ENCODE measurements at regions not wholly inside any gene's neighbourhood (a gene's known extent, or its start where the extent isn't known, plus 50 kb on each side); places are given as distances from the start of the nearest gene placed in this dataset.

DNA sequence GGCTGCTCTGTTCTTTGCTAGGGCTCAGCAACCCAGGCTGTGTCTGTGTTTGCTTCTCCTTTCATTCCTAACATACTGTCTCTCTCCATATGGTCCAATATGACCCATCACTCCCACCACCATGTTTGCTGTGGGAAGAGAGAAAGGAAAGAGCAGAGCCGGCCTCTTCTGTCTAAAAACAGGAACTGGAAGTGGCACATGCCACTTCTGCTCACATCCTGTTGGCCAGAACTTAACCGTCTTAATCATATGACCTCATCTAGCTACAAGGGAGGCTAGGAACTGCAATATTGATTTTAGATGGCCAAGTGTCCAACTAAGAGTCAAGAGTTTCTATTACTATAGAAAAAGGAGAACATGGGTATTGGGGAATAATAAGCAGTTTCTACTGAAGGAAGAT lies 212.5 kb upstream of the CHD6 start:
- no peak overlapping the region for H3K4me3 Mint-ChIP-seq (ENCODE audit: low read depth, unreplicated experiment)
- CTCF ChIA-PET = no interaction called here
- peaks cover 3% of the 10 kb centered on the region for H3K9me3 Mint-ChIP-seq (ENCODE audit: low read depth, unreplicated experiment)
- no peak for DNase-seq
- TF ChIP-seq, protein P1, sequence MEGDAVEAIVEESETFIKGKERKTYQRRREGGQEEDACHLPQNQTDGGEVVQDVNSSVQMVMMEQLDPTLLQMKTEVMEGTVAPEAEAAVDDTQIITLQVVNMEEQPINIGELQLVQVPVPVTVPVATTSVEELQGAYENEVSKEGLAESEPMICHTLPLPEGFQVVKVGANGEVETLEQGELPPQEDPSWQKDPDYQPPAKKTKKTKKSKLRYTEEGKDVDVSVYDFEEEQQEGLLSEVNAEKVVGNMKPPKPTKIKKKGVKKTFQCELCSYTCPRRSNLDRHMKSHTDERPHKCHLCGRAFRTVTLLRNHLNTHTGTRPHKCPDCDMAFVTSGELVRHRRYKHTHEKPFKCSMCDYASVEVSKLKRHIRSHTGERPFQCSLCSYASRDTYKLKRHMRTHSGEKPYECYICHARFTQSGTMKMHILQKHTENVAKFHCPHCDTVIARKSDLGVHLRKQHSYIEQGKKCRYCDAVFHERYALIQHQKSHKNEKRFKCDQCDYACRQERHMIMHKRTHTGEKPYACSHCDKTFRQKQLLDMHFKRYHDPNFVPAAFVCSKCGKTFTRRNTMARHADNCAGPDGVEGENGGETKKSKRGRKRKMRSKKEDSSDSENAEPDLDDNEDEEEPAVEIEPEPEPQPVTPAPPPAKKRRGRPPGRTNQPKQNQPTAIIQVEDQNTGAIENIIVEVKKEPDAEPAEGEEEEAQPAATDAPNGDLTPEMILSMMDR (IDR thresholded peaks at IDR 0.05; ENCODE audit: unreplicated experiment) = no peak
- no peak overlapping the region for H3K27ac Mint-ChIP-seq (ENCODE audit: unreplicated experiment)
- intact Hi-C loops (cut with micrococcal nuclease; ENCODE audit: unreplicated experiment) = no loop called here
- BruUV-seq (replicated peaks) = no TSS peak
- H3K36me3 Mint-ChIP-seq (ENCODE audit: insufficient read depth, unreplicated experiment) = no peaks in the 10 kb centered on the region
- H3K27me3 Mint-ChIP-seq (ENCODE audit: unreplicated experiment) = peaks cover 16% of the 10 kb centered on the region
- H3K4me1 Mint-ChIP-seq (ENCODE audit: low read depth, unreplicated experiment) = no peaks in the 10 kb centered on the region

DNA sequence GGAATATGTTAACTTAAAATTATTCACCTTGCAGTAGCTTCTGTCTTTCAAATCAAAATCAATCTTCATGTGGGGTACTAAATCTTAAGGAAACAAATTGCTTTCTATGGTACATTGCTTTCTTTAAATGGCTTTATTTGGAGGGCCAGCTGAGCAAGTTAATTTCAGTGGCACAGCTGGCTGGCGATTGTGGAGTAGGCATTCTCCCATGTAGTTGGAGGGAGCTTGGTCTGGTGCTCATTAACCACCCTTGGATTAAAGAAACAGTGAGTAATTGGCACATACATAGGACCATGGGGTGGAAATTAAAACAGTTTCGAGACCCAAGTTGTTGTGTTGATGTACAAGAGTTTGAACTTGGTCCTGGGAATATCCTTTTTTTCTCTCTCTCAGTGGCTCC lies 201.3 kb upstream of the CHD6 start:
- TF ChIP-seq, protein P1 (IDR thresholded peaks at IDR 0.05; ENCODE audit: unreplicated experiment) = no peak
- H3K4me1 Mint-ChIP-seq (ENCODE audit: low read depth, unreplicated experiment) = no peaks in the 10 kb centered on the region
- DNase-seq = no peak
- CTCF ChIA-PET = no interaction called here
- H3K27ac Mint-ChIP-seq (ENCODE audit: unreplicated experiment) = no peak overlapping the region
- no peaks in the 10 kb centered on the region for H3K27me3 Mint-ChIP-seq (ENCODE audit: unreplicated experiment)
- H3K36me3 Mint-ChIP-seq (ENCODE audit: insufficient read depth, unreplicated experiment) = no peaks in the 10 kb centered on the region
- no peaks in the 10 kb centered on the region for H3K9me3 Mint-ChIP-seq (ENCODE audit: low read depth, unreplicated experiment)
- intact Hi-C loops (cut with micrococcal nuclease; ENCODE audit: unreplicated experiment) = no loop called here
- no peak overlapping the region for H3K4me3 Mint-ChIP-seq (ENCODE audit: low read depth, unreplicated experiment)
- no TSS peak for BruUV-seq (replicated peaks)

DNA sequence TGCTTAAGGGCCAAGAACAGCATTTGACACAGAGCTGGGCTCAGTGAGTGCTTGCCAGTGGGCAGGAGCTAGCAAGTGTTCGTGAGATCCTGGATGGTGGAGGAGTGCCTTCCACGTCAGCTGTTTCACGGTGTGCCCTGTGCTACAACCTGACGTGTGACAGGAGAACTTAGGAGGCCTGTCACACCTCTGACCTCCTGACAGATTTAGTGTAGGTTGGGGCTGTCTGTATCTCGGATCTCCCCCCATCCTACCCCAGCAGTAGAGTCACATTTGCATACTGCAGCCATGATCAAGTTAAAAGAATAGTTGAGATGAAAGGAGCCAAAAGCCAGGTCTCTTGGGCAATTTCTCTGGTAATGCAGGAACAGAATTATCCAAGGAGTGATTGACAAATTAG lies 200.8 kb upstream of the CHD6 start:
- BruUV-seq (replicated peaks) = no TSS peak
- H3K4me1 Mint-ChIP-seq (ENCODE audit: low read depth, unreplicated experiment) = no peaks in the 10 kb centered on the region
- TF ChIP-seq, protein P1 (IDR thresholded peaks at IDR 0.05; ENCODE audit: unreplicated experiment) = no peak

DNA sequence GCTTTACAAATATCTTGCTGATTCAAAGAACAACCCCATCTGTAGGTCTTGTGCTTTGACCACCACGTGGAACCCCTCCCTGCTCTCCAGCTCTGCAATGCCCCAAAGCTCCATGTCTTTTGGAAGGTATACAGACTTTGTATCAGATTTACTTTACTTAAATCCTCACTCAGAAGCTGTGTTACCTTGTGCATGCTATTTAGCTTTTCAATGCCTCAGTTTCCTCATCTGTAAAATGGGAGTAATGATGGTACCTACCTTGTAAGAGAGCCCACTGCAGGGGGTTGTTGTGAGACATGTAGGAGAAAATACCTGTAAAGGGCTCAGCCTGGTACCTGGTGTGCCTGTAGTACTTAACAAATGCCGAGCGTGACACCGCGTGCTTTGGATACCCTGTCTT lies 200.2 kb upstream of the CHD6 start:
- intact Hi-C loops (cut with micrococcal nuclease; ENCODE audit: unreplicated experiment) = no loop called here
- no TSS peak for BruUV-seq (replicated peaks)
- CTCF ChIA-PET = no interaction called here

More for the DNA sequence above, 200.8 kb upstream of the CHD6 start:
- no peaks in the 10 kb centered on the region for H3K27me3 Mint-ChIP-seq (ENCODE audit: unreplicated experiment)
- intact Hi-C loops (cut with micrococcal nuclease; ENCODE audit: unreplicated experiment) = no loop called here
- no peak overlapping the region for H3K27ac Mint-ChIP-seq (ENCODE audit: unreplicated experiment)
- no peaks in the 10 kb centered on the region for H3K36me3 Mint-ChIP-seq (ENCODE audit: insufficient read depth, unreplicated experiment)
- no peaks in the 10 kb centered on the region for H3K9me3 Mint-ChIP-seq (ENCODE audit: low read depth, unreplicated experiment)
- CTCF ChIA-PET = no interaction called here
- DNase-seq = no peak
- H3K4me3 Mint-ChIP-seq (ENCODE audit: low read depth, unreplicated experiment) = no peak overlapping the region

More for the DNA sequence above, 200.2 kb upstream of the CHD6 start:
- H3K27ac Mint-ChIP-seq (ENCODE audit: unreplicated experiment) = no peak overlapping the region
- no peak for DNase-seq
- H3K4me3 Mint-ChIP-seq (ENCODE audit: low read depth, unreplicated experiment) = no peak overlapping the region
- no peaks in the 10 kb centered on the region for H3K4me1 Mint-ChIP-seq (ENCODE audit: low read depth, unreplicated experiment)
- TF ChIP-seq, protein P1 (IDR thresholded peaks at IDR 0.05; ENCODE audit: unreplicated experiment) = no peak
- H3K27me3 Mint-ChIP-seq (ENCODE audit: unreplicated experiment) = no peaks in the 10 kb centered on the region
- H3K36me3 Mint-ChIP-seq (ENCODE audit: insufficient read depth, unreplicated experiment) = no peaks in the 10 kb centered on the region
- H3K9me3 Mint-ChIP-seq (ENCODE audit: low read depth, unreplicated experiment) = no peaks in the 10 kb centered on the region

Measured in Calu3 (cell line).